Kidney (tissue), 13 donors: ENCODE measurements at regions not wholly inside any gene's neighbourhood (a gene's known extent, or its start where the extent isn't known, plus 50 kb on each side); places are given as distances from the start of the nearest gene placed in this dataset.
A peak's percentile ranks its signal among the peaks of the same experiment; 100 is the strongest.

Source experiments
- DNase-seq, 5 donors: peaks; one replicate each; pipeline ENCODE4 v3.0.0-alpha.2; 2013 to 2020
- FAIRE-seq: peaks from 2 replicates; lab custom pipeline; 2012; peaks lifted over from hg19 to GRCh38; lab: Jason Lieb, UNC
- H3K27ac ChIP-seq, 2 donors: one replicate each; pipeline ENCODE4 v1.7.0; 2013; ENCODE audit warnings: low read depth in 2 of 2, low read length in 2 of 2, inconsistent platforms in 1 of 2
- H3K27me3 ChIP-seq: one replicate; pipeline ENCODE4 v1.7.1; 2013; ENCODE audit warnings: low read length, inconsistent platforms; ENCODE audit not compliant: control insufficient read depth, insufficient read depth
- H3K36me3 ChIP-seq, 3 donors: one replicate each; pipeline versions ENCODE4 v1.7.0 to v1.7.1; 2013; ENCODE audit warnings: low read length in 3 of 3, control low read depth in 1 of 3, inconsistent platforms in 1 of 3; ENCODE audit not compliant: insufficient read depth in 3 of 3, control insufficient read depth in 2 of 3
- H3K4me1 ChIP-seq, 3 donors: one replicate each; pipeline versions ENCODE4 v1.7.0 to v1.7.1; 2013; ENCODE audit warnings: low read length in 3 of 3, inconsistent platforms in 1 of 3, low read depth in 1 of 3; ENCODE audit not compliant: control insufficient read depth in 2 of 3, insufficient read depth in 2 of 3
- H3K4me3 ChIP-seq, 3 donors: one replicate each; pipeline versions ENCODE4 v1.7.0 to v1.8.1; 2013; ENCODE audit warnings: low read length in 3 of 3, control low read depth in 1 of 3, inconsistent platforms in 1 of 3
- H3K9ac ChIP-seq, 3 donors: one replicate each; pipeline versions ENCODE4 v1.7.0 to v1.7.1; 2013; ENCODE audit warnings: low read length in 3 of 3, control low read depth in 1 of 3, inconsistent platforms in 1 of 3
- H3K9me3 ChIP-seq, 3 donors: one replicate each; pipeline versions ENCODE4 v1.7.0 to v1.7.1; 2013; ENCODE audit warnings: low read length in 3 of 3, control low read depth in 1 of 3, inconsistent platforms in 1 of 3; ENCODE audit not compliant: control insufficient read depth in 2 of 3, insufficient read depth in 1 of 3
- CTCF ChIP-seq: IDR thresholded peaks from 3 replicates; pipeline ENCODE4 v1.5.1; 2012; ENCODE audit warnings: mild to moderate bottlenecking, moderate library complexity, borderline replicate concordance; ENCODE audit not compliant: insufficient read depth; ENCODE audit errors: extremely low read depth
- intact Hi-C: fragments of 100-400 bp; cut with DNase I; formaldehyde crosslinking; loops from one replicate; pipeline ENCODE4 v1.11.1; 2022
- donor health status: control.
- donor health status: control.
- donor health status: control.
- donor health status: control.
- donor health status: control.
- donor health status: DM: yes; HTN: yes; CAD: no.
- donor health status: Normal renal cell carcinoma (clear cell type).

- FAIRE-seq (no peak), DNase-seq (peak in 1 of 5 donors; percentile 7)
- Histone ChIP-seq H3K9me3 (no peaks in the 10 kb centered on the region), H3K36me3 (no peaks in the 10 kb centered on the region), H3K4me1 (no peaks in the 10 kb centered on the region), H3K4me3 (no peak overlapping the region), H3K9ac (no peak overlapping the region), H3K27me3 (no peaks in the 10 kb centered on the region), H3K27ac (no peak overlapping the region)
- no peak for TF ChIP-seq CTCF
- intact Hi-C loops = no loop called here
Measured at GRCh38 chr5:86330736-86331135, 287.0 kb upstream of the COX7C start.

GRCh38 chr5:86332851-86333250 is 284.9 kb upstream of the COX7C start:
- Histone ChIP-seq H3K27me3 (no peaks in the 10 kb centered on the region), H3K4me3 (no peak overlapping the region), H3K4me1 (no peaks in the 10 kb centered on the region), H3K9me3 (no peaks in the 10 kb centered on the region), H3K27ac (no peak overlapping the region), H3K9ac (no peak overlapping the region), H3K36me3 (no peaks in the 10 kb centered on the region)
- DNase-seq (no peak), FAIRE-seq (no peak)
- no peak for TF ChIP-seq CTCF
- intact Hi-C loops = no loop called here

GRCh38 chr5:86337667-86338460 is 279.9 kb upstream of the COX7C start:
- Histone ChIP-seq H3K9me3 (no peaks in the 10 kb centered on the region), H3K36me3 (no peaks in the 10 kb centered on the region), H3K4me3 (no peak overlapping the region), H3K9ac (no peak overlapping the region), H3K4me1 (no peaks in the 10 kb centered on the region), H3K27ac (no peak overlapping the region), H3K27me3 (no peaks in the 10 kb centered on the region)
- FAIRE-seq (no peak), DNase-seq (peak in 1 of 5 donors; percentile 53)
- intact Hi-C loops = no loop called here
- no peak for TF ChIP-seq CTCF
